ENCODE measurements at regions not wholly inside any gene's neighbourhood (a gene's known extent, or its start where the extent isn't known, plus 50 kb on each side); places are given as distances from the start of the nearest gene placed in this dataset.

DNA sequence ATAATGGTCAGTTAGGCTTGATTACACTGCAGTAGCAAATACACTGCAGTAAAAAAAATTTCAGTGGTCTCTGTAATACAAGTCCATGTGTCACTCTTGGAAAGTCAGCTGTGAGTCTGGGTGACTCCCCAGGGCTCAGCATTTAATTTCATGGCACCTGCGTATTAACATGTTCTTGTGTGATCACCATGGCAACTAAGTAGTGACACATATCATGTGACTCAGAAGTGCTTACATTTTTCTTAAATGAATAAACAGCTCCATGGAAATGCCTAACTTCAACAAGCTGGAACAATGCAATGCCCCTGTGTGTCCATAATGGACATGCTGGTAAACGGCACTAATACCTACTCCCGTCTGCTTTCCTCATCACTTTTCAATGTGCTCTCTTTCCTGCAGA, 88.5 kb upstream of the ANO4 start:
- TF ChIP-seq CTCF (IDR thresholded peaks at IDR 0.05) (no peak), POLR2AphosphoS5 (IDR thresholded peaks at IDR 0.05; ENCODE audit: low read depth, low read length) (no peak)
- TF ChIP-seq, protein P1, sequence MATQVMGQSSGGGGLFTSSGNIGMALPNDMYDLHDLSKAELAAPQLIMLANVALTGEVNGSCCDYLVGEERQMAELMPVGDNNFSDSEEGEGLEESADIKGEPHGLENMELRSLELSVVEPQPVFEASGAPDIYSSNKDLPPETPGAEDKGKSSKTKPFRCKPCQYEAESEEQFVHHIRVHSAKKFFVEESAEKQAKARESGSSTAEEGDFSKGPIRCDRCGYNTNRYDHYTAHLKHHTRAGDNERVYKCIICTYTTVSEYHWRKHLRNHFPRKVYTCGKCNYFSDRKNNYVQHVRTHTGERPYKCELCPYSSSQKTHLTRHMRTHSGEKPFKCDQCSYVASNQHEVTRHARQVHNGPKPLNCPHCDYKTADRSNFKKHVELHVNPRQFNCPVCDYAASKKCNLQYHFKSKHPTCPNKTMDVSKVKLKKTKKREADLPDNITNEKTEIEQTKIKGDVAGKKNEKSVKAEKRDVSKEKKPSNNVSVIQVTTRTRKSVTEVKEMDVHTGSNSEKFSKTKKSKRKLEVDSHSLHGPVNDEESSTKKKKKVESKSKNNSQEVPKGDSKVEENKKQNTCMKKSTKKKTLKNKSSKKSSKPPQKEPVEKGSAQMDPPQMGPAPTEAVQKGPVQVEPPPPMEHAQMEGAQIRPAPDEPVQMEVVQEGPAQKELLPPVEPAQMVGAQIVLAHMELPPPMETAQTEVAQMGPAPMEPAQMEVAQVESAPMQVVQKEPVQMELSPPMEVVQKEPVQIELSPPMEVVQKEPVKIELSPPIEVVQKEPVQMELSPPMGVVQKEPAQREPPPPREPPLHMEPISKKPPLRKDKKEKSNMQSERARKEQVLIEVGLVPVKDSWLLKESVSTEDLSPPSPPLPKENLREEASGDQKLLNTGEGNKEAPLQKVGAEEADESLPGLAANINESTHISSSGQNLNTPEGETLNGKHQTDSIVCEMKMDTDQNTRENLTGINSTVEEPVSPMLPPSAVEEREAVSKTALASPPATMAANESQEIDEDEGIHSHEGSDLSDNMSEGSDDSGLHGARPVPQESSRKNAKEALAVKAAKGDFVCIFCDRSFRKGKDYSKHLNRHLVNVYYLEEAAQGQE (IDR thresholded peaks at IDR 0.05; ENCODE audit: insufficient read depth in 1 of 2, low read depth in 2 of 2, low read length in 1 of 2): no peak
